ENCODE measurements at regions not wholly inside any gene's neighbourhood (a gene's known extent, or its start where the extent isn't known, plus 50 kb on each side); places are given as distances from the start of the nearest gene placed in this dataset.

GRCh38 chr11:56910785-56911184 is 77.9 kb upstream of the OR5AK2 start:
- no peak overlapping the region for H3K27ac ChIP-seq (ENCODE audit: low read length)
- no peaks in the 10 kb centered on the region for H3K27me3 ChIP-seq (ENCODE audit: control insufficient read depth, insufficient read depth, low read length)
- WGBS (ENCODE audit: insufficient coverage), result 89% methylated on average over 8 of the region's 9 CpGs
- no peak for TF ChIP-seq CTCF (IDR thresholded peaks at IDR 0.05)
- no peak overlapping the region for H3K4me3 ChIP-seq (ENCODE audit: low read length)
- ATAC-seq (no peak), DNase-seq (no peak)
- Mint-ChIP-seq H3K27ac (no peak overlapping the region), H3K9me3 (peaks cover 2 to 4% of the 10 kb centered on the region in 2 donors), H3K4me1 (no peaks in the 10 kb centered on the region), H3K36me3 (no peaks in the 10 kb centered on the region), H3K4me3 (no peak overlapping the region), H3K27me3 (ENCODE audit: low read depth in 2 of 2) (no peaks in the 10 kb centered on the region)
- no peaks in the 10 kb centered on the region for H3K4me1 ChIP-seq (ENCODE audit: control insufficient read depth, insufficient read depth, low read length)
- H3K9me3 ChIP-seq (ENCODE audit: control insufficient read depth, insufficient read depth, low read length), result no peaks in the 10 kb centered on the region
- H3K36me3 ChIP-seq (ENCODE audit: control insufficient read depth, insufficient read depth, low read length), result no peaks in the 10 kb centered on the region
- intact Hi-C loops (cut with micrococcal nuclease), result no loop called here

DNA sequence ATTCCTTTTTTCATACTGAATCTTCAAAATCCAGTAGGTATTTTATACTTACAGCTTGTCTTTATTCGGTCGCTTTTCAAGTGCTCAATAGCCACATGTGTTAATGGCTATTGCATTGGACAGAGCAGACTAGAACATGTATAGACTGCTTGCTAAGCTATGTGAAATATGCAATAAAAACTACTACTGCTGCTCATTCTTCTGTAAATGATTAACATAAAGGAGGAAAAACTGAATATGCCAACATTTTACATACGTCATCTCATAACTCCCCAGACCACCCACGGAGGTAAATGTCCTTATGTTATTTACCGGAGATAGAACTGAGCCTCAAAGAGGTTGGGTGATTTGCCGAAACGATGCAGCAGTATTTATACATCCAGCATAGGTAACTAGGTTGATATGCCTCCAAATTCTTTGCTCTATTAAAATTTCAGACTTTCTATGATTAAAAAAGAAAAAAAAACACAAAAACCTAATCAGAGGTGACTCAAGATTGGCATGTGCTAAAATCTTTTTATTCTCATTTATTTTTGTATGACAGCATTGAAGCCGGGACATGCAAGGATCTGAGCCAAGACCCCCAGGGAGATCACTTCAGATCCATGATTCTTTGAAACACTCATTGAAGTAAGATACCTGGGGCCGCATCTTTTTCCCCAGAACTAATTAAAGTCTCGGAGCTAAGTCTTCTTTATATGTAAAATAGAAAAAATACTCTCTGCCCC is 78.5 kb upstream of the OR5AK2 start:
- ATAC-seq, result no peak
- Mint-ChIP-seq H3K27ac (no peak overlapping the region), H3K4me3 (no peak overlapping the region), H3K9me3 (peaks cover 2 to 4% of the 10 kb centered on the region in 2 donors), H3K4me1 (no peaks in the 10 kb centered on the region), H3K27me3 (ENCODE audit: low read depth in 2 of 2) (no peaks in the 10 kb centered on the region), H3K36me3 (no peaks in the 10 kb centered on the region)
- no peaks in the 10 kb centered on the region for H3K9me3 ChIP-seq (ENCODE audit: control insufficient read depth, insufficient read depth, low read length)
- no peak overlapping the region for H3K4me3 ChIP-seq (ENCODE audit: low read length)
- intact Hi-C loops (cut with micrococcal nuclease), result no loop called here
- no peak for TF ChIP-seq CTCF (IDR thresholded peaks at IDR 0.05)
- H3K27me3 ChIP-seq (ENCODE audit: control insufficient read depth, insufficient read depth, low read length), result no peaks in the 10 kb centered on the region
- no peaks in the 10 kb centered on the region for H3K4me1 ChIP-seq (ENCODE audit: control insufficient read depth, insufficient read depth, low read length)
- no peak for DNase-seq
- 94% methylated on average over 8 of the region's 10 CpGs for WGBS (ENCODE audit: insufficient coverage)
- H3K27ac ChIP-seq (ENCODE audit: low read length), result no peak overlapping the region
- no peaks in the 10 kb centered on the region for H3K36me3 ChIP-seq (ENCODE audit: control insufficient read depth, insufficient read depth, low read length)

DNA sequence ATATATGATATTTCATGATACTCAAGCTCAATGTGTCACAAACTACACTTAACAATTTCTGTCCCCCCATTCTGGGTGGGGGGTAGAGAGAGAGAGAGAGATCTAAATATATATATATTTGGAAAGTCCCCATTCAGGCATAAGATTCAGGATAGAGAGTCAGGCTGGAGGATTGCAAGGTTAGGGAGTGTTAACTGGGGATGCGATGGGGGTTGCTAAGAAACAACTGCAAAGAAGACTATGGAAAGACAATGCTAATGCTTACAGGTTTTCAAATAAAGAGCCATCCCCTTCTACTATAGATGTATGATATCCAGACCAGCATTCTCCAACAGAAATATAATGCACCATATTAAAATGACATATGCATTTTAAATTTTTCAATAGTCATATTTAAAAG is 79.2 kb upstream of the OR5AK2 start:
- WGBS (ENCODE audit: insufficient coverage), result 100% methylated on average over 1 of the region's 1 CpG
- Mint-ChIP-seq H3K9me3 (no peaks in the 10 kb centered on the region), H3K36me3 (no peaks in the 10 kb centered on the region), H3K27ac (no peak overlapping the region), H3K27me3 (ENCODE audit: low read depth in 2 of 2) (no peaks in the 10 kb centered on the region), H3K4me1 (no peaks in the 10 kb centered on the region), H3K4me3 (no peak overlapping the region)
- no peak for ATAC-seq
- H3K27me3 ChIP-seq (ENCODE audit: control insufficient read depth, insufficient read depth, low read length), result no peaks in the 10 kb centered on the region
- H3K36me3 ChIP-seq (ENCODE audit: control insufficient read depth, insufficient read depth, low read length), result no peaks in the 10 kb centered on the region
- H3K4me3 ChIP-seq (ENCODE audit: low read length), result no peak overlapping the region
- intact Hi-C loops (cut with micrococcal nuclease), result no loop called here
- no peak for TF ChIP-seq CTCF (IDR thresholded peaks at IDR 0.05)
- no peaks in the 10 kb centered on the region for H3K4me1 ChIP-seq (ENCODE audit: control insufficient read depth, insufficient read depth, low read length)
- DNase-seq, result no peak
- no peak overlapping the region for H3K27ac ChIP-seq (ENCODE audit: low read length)
- no peaks in the 10 kb centered on the region for H3K9me3 ChIP-seq (ENCODE audit: control insufficient read depth, insufficient read depth, low read length)

- no peak overlapping the region for H3K4me3 Mint-ChIP-seq
- Histone ChIP-seq H3K9me3 (ENCODE audit: control insufficient read depth, insufficient read depth, low read length) (no peaks in the 10 kb centered on the region), H3K4me1 (ENCODE audit: control insufficient read depth, insufficient read depth, low read length) (no peaks in the 10 kb centered on the region), H3K27ac (ENCODE audit: low read length) (no peak overlapping the region), H3K36me3 (ENCODE audit: control insufficient read depth, insufficient read depth, low read length) (no peaks in the 10 kb centered on the region), H3K4me3 (ENCODE audit: low read length) (no peak overlapping the region), H3K27me3 (ENCODE audit: control insufficient read depth, insufficient read depth, low read length) (no peaks in the 10 kb centered on the region)
- WGBS (ENCODE audit: insufficient coverage), result 82% methylated on average over 4 of the region's 4 CpGs
- ATAC-seq (no peak), DNase-seq (no peak)
- no peak for TF ChIP-seq CTCF (IDR thresholded peaks at IDR 0.05)
- no peak overlapping the region for H3K27ac Mint-ChIP-seq
- intact Hi-C loops (cut with micrococcal nuclease), result no loop called here
- H3K4me1 Mint-ChIP-seq, result no peaks in the 10 kb centered on the region
- no peaks in the 10 kb centered on the region for H3K9me3 Mint-ChIP-seq
- H3K27me3 Mint-ChIP-seq (ENCODE audit: low read depth in 2 of 2), result no peaks in the 10 kb centered on the region
- no peaks in the 10 kb centered on the region for H3K36me3 Mint-ChIP-seq
These were observed 79.6 kb upstream of the OR5AK2 start for GRCh38 chr11:56909080-56909479.
